ENCODE measurements at regions not wholly inside any gene's neighbourhood (a gene's known extent, or its start where the extent isn't known, plus 50 kb on each side); places are given as distances from the start of the nearest gene placed in this dataset.

- TF ChIP-seq NFE2L1 (CRISPR knock-in tag; IDR thresholded peaks at IDR 0.05; ENCODE audit: borderline replicate concordance): no peak
- TF ChIP-seq ZFP62 (CRISPR knock-in tag; IDR thresholded peaks at IDR 0.05): no peak
- TF ChIP-seq CBX1 (IDR thresholded peaks at IDR 0.05; ENCODE audit: low read depth): no peak
- TF ChIP-seq UBTF (CRISPR knock-in tag; IDR thresholded peaks at IDR 0.05): no peak
- no peak for TF ChIP-seq ZNF776 (CRISPR knock-in tag; IDR thresholded peaks at IDR 0.05)
- TF ChIP-seq RBM39 (IDR thresholded peaks at IDR 0.05; ENCODE audit: low read depth, low read length, poor library complexity, severe bottlenecking): no peak
- TF ChIP-seq PATZ1 (CRISPR knock-in tag; IDR thresholded peaks at IDR 0.05): no peak
- TF ChIP-seq GTF2F1 (IDR thresholded peaks at IDR 0.05; ENCODE audit: low read length): no peak
- TF ChIP-seq ZNF782 (CRISPR knock-in tag; IDR thresholded peaks at IDR 0.05; ENCODE audit: borderline replicate concordance): no peak
- TF ChIP-seq ZNF329 (CRISPR knock-in tag; IDR thresholded peaks at IDR 0.05; ENCODE audit: low read depth): no peak
- TF ChIP-seq SNAPC4 (CRISPR knock-in tag; IDR thresholded peaks at IDR 0.05): no peak
Measured at GRCh38 chr12:71027856-71028255, 107.3 kb upstream of the PTPRR start (continued).
